Naive thymus-derived CD4-positive, alpha-beta T cell (primary cell): ENCODE measurements at regions not wholly inside any gene's neighbourhood (a gene's known extent, or its start where the extent isn't known, plus 50 kb on each side); places are given as distances from the start of the nearest gene placed in this dataset.

Experiments used
- ATAC-seq: fragments of 150-1000 bp; cut with Tn5 transposase; 2 replicates; pipeline ENCODE4 v1.10.0; 2021; ENCODE audit warnings: mild to moderate bottlenecking, moderate library complexity
- CTCF ChIA-PET: fragments of 350-600 bp; sonication (Branson Sonifier 250); formaldehyde crosslinking; loops from one replicate; lab custom pipeline; 2021; ENCODE audit warnings: antibody characterized with exemption; lab: Charles Lee
- POLR2A ChIA-PET: fragments of 350-600 bp; sonication (Branson Sonifier 250); formaldehyde crosslinking; loops from one replicate; lab custom pipeline; 2021; ENCODE audit warnings: antibody characterized with exemption, inconsistent platforms; lab: Charles Lee
- DNase-seq, 9 donors: peaks; one replicate each; pipeline versions ENCODE4 v3.0.0 to v3.0.0-alpha.2; 2020 to 2022; ENCODE audit warnings: mixed read lengths in 1 of 9
- H3K27ac ChIP-seq: one replicate; pipeline ENCODE4 v1.7.0; 2013; ENCODE audit warnings: mild to moderate bottlenecking, low read depth, low read length, moderate library complexity
- H3K27me3 ChIP-seq, 2 donors: one replicate each; pipeline ENCODE4 v1.7.0; 2013; ENCODE audit warnings: low read length in 2 of 2, mild to moderate bottlenecking in 2 of 2, moderate library complexity in 2 of 2; ENCODE audit not compliant: control insufficient read depth in 2 of 2, insufficient read depth in 2 of 2
- H3K36me3 ChIP-seq, 3 experiments: 1 replicate in 2 of 3; 2 replicates in 1 of 3; pipeline ENCODE4 v1.7.0; 2013; ENCODE audit warnings: low read length in 3 of 3, mild to moderate bottlenecking in 3 of 3, moderate library complexity in 1 of 3; ENCODE audit not compliant: insufficient read depth in 3 of 3, control insufficient read depth in 2 of 3
- H3K4me1 ChIP-seq, 2 donors: one replicate each; pipeline ENCODE4 v1.7.0; 2013; ENCODE audit warnings: low read length in 2 of 2, mild to moderate bottlenecking in 2 of 2, moderate library complexity in 1 of 2; ENCODE audit not compliant: control insufficient read depth in 2 of 2, insufficient read depth in 2 of 2
- H3K4me3 ChIP-seq: 2 replicates; pipeline ENCODE4 v1.7.0; 2013; ENCODE audit warnings: mild to moderate bottlenecking, low read length
- H3K9me3 ChIP-seq, 3 experiments: 1 replicate in 2 of 3; 2 replicates in 1 of 3; pipeline ENCODE4 v1.7.0; 2013; ENCODE audit warnings: low read length in 3 of 3; ENCODE audit not compliant: control insufficient read depth in 2 of 3
- H3K27ac Mint-ChIP-seq, 9 donors: one replicate each; pipeline ENCODE4 v1.8.0; 2020 to 2022; ENCODE audit warnings: mixed read lengths in 9 of 9, mild to moderate bottlenecking in 8 of 9, moderate library complexity in 5 of 9, inconsistent platforms in 2 of 9
- H3K27me3 Mint-ChIP-seq, 5 donors: one replicate each; pipeline ENCODE4 v1.8.0; 2021 to 2022; ENCODE audit warnings: mixed read lengths in 5 of 5, mild to moderate bottlenecking in 1 of 5
- H3K36me3 Mint-ChIP-seq, 5 donors: one replicate each; pipeline ENCODE4 v1.8.0; 2020 to 2022; ENCODE audit warnings: mixed read lengths in 5 of 5, mild to moderate bottlenecking in 3 of 5, inconsistent platforms in 1 of 5
- H3K4me1 Mint-ChIP-seq, 7 donors: one replicate each; pipeline ENCODE4 v1.8.0; 2020 to 2022; ENCODE audit warnings: mixed read lengths in 7 of 7, mild to moderate bottlenecking in 3 of 7, inconsistent platforms in 1 of 7
- H3K4me3 Mint-ChIP-seq, 10 donors: one replicate each; pipeline ENCODE4 v1.8.0; 2020 to 2022; ENCODE audit warnings: mild to moderate bottlenecking in 10 of 10, mixed read lengths in 10 of 10, moderate library complexity in 6 of 10, inconsistent platforms in 2 of 10
- H3K9me3 Mint-ChIP-seq, 11 donors: one replicate each; pipeline ENCODE4 v1.8.0; 2020 to 2022; ENCODE audit warnings: mixed read lengths in 11 of 11, mild to moderate bottlenecking in 4 of 11, inconsistent platforms in 1 of 11, moderate library complexity in 1 of 11
- intact Hi-C, 2 donors: fragments of 100-400 bp; cut with micrococcal nuclease; formaldehyde crosslinking; loops; one replicate each; pipeline ENCODE4 v1.15.1; 2023

DNA sequence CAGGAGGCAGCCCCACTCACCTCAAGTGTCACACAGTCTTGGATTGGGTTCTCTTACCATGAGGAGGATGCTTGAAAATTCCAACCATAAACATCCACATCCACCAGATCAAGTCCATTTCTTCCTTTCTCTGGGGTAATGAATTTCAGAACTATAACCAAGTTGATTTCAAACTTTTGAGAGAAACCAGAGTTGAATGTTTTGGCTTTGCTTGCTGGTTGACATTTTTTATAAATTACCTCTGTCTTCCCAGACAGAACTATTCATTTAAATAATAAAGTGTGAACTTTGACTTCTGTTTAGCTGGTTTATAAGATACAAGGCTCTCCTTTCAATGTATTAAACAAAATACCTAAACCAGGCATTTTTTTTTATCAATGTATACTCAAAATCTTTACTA is 550.7 kb downstream of the KCTD12 start:
- peaks cover 0 to 2% (median 0%) of the 10 kb centered on the region in 7 donors for H3K4me1 Mint-ChIP-seq
- no peak overlapping the region for H3K4me3 Mint-ChIP-seq
- no peaks in the 10 kb centered on the region for H3K9me3 ChIP-seq
- DNase-seq (no peak), ATAC-seq (no peak)
- peaks cover 0 to 6% (median 0%) of the 10 kb centered on the region in 5 donors for H3K27me3 Mint-ChIP-seq
- ChIA-PET POLR2A (no interaction called here), CTCF (no interaction called here)
- H3K27ac Mint-ChIP-seq, result no peak overlapping the region
- no peaks in the 10 kb centered on the region for H3K36me3 ChIP-seq
- no peaks in the 10 kb centered on the region for H3K27me3 ChIP-seq
- intact Hi-C loops, result no loop called here
- H3K4me3 ChIP-seq, result no peak overlapping the region
- no peaks in the 10 kb centered on the region for H3K4me1 ChIP-seq
- H3K27ac ChIP-seq, result no peak overlapping the region
- H3K9me3 Mint-ChIP-seq, result peaks cover 0 to 3% (median 0%) of the 10 kb centered on the region in 11 donors
- no peaks in the 10 kb centered on the region for H3K36me3 Mint-ChIP-seq

DNA sequence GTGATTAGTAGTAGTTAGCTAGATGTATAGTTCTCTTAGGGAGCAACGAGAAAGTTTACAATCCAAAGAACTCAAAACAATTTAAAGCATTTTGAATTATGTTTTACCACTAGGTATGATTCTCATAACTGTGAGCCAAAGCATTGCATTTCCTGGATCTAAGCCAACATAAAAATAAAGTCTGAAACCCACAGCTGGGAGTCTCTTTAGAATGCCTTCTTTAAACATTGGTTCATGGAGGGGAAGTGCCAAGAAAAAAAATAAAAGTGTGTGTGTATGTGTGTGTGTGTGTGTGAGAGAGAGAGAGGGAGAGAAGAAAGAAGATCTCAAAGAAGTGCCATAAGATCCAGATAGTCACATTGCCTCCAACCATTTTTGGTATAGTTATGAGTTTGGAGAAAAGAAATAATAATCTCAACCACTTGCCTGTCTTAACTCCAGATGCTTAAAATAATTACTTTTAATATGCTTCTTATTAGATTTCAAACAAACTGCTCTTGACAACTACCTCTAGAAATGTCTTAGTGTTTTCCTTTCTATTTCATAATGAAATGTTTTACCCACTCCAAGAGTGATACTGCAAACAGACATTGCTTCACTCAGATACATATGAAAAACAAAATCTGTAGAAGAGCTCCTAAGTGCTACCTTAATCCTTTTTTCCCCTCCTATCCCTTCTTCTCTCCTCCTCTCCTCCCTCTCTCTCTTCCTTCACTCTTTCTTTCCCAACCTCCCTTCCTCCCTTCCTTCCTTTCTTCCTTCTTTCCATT is 554.1 kb downstream of the KCTD12 start:
- no peak for DNase-seq
- H3K27ac Mint-ChIP-seq, result no peak overlapping the region
- ChIA-PET CTCF (no interaction called here), POLR2A (interaction anchor here (0.7 kb wide), 1 partner anchor 77 kb away, joined by 3 read pairs; no protein-coding TSS in a partner anchor)
- H3K36me3 Mint-ChIP-seq, result no peaks in the 10 kb centered on the region
- intact Hi-C loops, result no loop called here
- peaks cover 0 to 4% (median 0%) of the 10 kb centered on the region in 11 donors for H3K9me3 Mint-ChIP-seq
- Histone ChIP-seq H3K27me3 (no peaks in the 10 kb centered on the region), H3K27ac (no peak overlapping the region), H3K4me3 (no peak overlapping the region), H3K9me3 (no peaks in the 10 kb centered on the region), H3K4me1 (no peaks in the 10 kb centered on the region), H3K36me3 (no peaks in the 10 kb centered on the region)
- H3K27me3 Mint-ChIP-seq, result peaks cover 0 to 6% (median 0%) of the 10 kb centered on the region in 5 donors
- ATAC-seq, result no peak
- H3K4me1 Mint-ChIP-seq, result peaks cover 0 to 2% (median 0%) of the 10 kb centered on the region in 7 donors
- H3K4me3 Mint-ChIP-seq, result no peak overlapping the region

DNA sequence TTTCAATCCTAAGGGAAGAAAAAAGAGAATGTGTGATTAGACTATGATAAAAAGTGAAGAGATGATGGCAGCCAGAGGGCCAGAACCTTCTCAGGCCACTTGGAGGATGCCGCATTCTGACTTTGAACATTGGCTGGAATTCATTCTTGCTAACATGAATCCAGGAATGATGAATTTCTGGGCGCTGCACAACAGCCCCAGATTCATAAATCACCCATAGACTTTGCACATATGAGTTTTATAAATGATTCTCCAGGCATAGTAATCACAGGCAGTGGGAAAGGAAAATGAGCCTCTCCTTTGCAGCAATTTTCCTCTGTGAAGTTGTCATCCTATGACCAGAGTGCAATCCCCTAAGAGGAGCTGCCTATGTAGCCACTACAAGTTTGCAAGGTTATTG is 555.4 kb downstream of the KCTD12 start:
- no peaks in the 10 kb centered on the region for H3K36me3 ChIP-seq
- H3K4me3 ChIP-seq, result no peak overlapping the region
- no peak for DNase-seq
- peaks cover 0 to 6% (median 0%) of the 10 kb centered on the region in 5 donors for H3K27me3 Mint-ChIP-seq
- POLR2A ChIA-PET, result no interaction called here
- H3K9me3 Mint-ChIP-seq, result peaks cover 0 to 4% (median 0%) of the 10 kb centered on the region in 11 donors
- no peak for ATAC-seq
- intact Hi-C loops, result no loop called here
- CTCF ChIA-PET, result no interaction called here
- no peaks in the 10 kb centered on the region for H3K27me3 ChIP-seq
- no peak overlapping the region for H3K27ac Mint-ChIP-seq
- no peak overlapping the region for H3K27ac ChIP-seq
- no peaks in the 10 kb centered on the region for H3K36me3 Mint-ChIP-seq
- H3K4me1 ChIP-seq, result no peaks in the 10 kb centered on the region
- H3K9me3 ChIP-seq, result no peaks in the 10 kb centered on the region
- H3K4me3 Mint-ChIP-seq, result no peak overlapping the region
- peaks cover 0 to 2% (median 0%) of the 10 kb centered on the region in 7 donors for H3K4me1 Mint-ChIP-seq

DNA sequence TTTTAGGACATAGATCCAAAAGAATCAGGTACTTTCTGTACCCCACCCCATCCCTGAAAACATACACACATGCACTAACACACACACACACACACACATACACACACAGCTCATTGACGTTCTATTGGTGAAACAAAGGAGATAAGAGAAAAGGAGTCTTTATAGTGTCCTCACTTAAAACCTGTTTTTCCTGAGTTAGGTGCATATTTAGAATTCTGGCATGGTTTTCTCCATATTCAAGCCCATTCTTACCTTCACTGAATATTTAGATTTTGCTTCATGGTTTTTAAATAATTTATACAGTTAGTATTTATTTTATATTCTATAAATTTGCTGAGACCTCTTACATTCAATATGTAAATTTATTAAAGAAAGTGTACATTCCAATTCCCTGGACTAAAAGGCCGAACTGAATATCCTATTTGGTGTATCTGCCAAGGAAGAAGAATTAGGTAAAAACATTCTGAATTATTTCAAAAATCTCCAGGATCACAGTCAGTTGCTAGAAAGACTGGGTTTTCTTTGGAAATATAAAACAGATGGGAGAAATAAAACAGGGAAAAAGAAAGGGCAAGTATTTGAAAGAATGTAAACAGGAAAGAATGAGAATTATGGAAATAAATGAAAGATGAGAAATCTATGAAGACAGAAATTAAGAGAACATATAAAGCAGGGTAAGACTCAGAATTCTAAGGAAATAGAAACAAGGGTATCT is 556.2 kb downstream of the KCTD12 start:
- intact Hi-C loops, result no loop called here
- ChIA-PET CTCF (no interaction called here), POLR2A (no interaction called here)
- peaks cover 0 to 2% (median 0%) of the 10 kb centered on the region in 7 donors for H3K4me1 Mint-ChIP-seq
- no peak overlapping the region for H3K4me3 Mint-ChIP-seq
- H3K27ac Mint-ChIP-seq, result no peak overlapping the region
- H3K27me3 ChIP-seq, result no peaks in the 10 kb centered on the region
- H3K4me3 ChIP-seq, result no peak overlapping the region
- H3K27me3 Mint-ChIP-seq, result peaks cover 0 to 6% (median 0%) of the 10 kb centered on the region in 5 donors
- no peaks in the 10 kb centered on the region for H3K36me3 Mint-ChIP-seq
- no peak for DNase-seq
- H3K36me3 ChIP-seq, result no peaks in the 10 kb centered on the region
- H3K4me1 ChIP-seq, result no peaks in the 10 kb centered on the region
- no peak overlapping the region for H3K27ac ChIP-seq
- H3K9me3 Mint-ChIP-seq, result peaks cover 0 to 4% (median 0%) of the 10 kb centered on the region in 11 donors
- H3K9me3 ChIP-seq, result no peaks in the 10 kb centered on the region
- no peak for ATAC-seq

DNA sequence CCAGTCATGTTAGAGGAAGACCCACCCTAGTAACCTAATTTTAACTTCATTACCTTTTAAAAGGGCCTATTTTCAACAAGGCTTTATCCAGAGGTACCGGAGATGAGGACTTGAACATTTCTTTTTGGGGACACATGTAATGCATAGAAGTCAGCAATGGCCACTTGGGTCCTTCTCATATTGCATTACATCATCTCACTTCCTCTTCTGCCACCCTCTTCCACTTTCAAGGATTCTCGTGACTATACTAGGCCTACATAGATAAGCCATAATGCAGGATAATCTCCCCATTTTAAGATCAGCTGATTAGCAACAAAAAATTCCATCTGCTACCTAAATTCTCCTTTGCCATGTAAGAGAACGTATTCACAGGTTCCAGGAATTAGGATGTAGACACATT is 557.2 kb downstream of the KCTD12 start:
- no peak overlapping the region for H3K4me3 Mint-ChIP-seq

DNA sequence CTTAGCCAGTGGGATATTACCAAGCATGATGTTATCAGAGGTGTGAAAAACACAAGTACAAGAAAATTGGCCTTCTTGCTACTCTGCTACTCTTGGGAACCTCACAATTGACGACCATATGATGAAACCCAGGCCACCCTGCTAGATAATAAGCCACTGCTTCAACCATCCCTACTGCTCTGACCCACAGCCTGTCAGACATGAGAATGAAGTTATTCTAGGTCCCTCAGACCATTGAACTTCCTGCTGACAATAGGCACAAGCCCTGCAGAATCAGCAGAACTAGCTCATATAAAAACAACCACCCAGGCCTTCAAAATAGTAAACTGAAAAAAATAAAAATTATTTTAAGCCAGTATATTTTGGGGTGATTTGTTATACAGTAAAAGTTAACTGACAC is 559.9 kb downstream of the KCTD12 start:
- ChIA-PET CTCF (no interaction called here), POLR2A (no interaction called here)
- Histone ChIP-seq H3K9me3 (no peaks in the 10 kb centered on the region), H3K4me1 (no peaks in the 10 kb centered on the region), H3K27ac (no peak overlapping the region), H3K36me3 (no peaks in the 10 kb centered on the region), H3K4me3 (no peak overlapping the region), H3K27me3 (no peaks in the 10 kb centered on the region)
- peaks cover 0 to 4% (median 1%) of the 10 kb centered on the region in 11 donors for H3K9me3 Mint-ChIP-seq
- ATAC-seq (no peak), DNase-seq (no peak)
- no peak overlapping the region for H3K4me3 Mint-ChIP-seq
- H3K4me1 Mint-ChIP-seq, result no peaks in the 10 kb centered on the region
- no peaks in the 10 kb centered on the region for H3K36me3 Mint-ChIP-seq
- intact Hi-C loops, result no loop called here
- no peak overlapping the region for H3K27ac Mint-ChIP-seq
- H3K27me3 Mint-ChIP-seq, result peaks cover 0 to 20% (median 4%) of the 10 kb centered on the region in 5 donors

More for the DNA sequence above, 557.2 kb downstream of the KCTD12 start:
- DNase-seq (no peak), ATAC-seq (no peak)
- no peaks in the 10 kb centered on the region for H3K27me3 ChIP-seq
- intact Hi-C loops, result no loop called here
- CTCF ChIA-PET, result no interaction called here
- H3K27ac ChIP-seq, result no peak overlapping the region
- H3K4me1 ChIP-seq, result no peaks in the 10 kb centered on the region
- POLR2A ChIA-PET, result no interaction called here
- no peaks in the 10 kb centered on the region for H3K9me3 ChIP-seq
- H3K27ac Mint-ChIP-seq, result no peak overlapping the region
- no peak overlapping the region for H3K4me3 ChIP-seq
- no peaks in the 10 kb centered on the region for H3K36me3 Mint-ChIP-seq
- peaks cover 0 to 2% (median 0%) of the 10 kb centered on the region in 7 donors for H3K4me1 Mint-ChIP-seq
- peaks cover 0 to 4% (median 0%) of the 10 kb centered on the region in 11 donors for H3K9me3 Mint-ChIP-seq
- peaks cover 0 to 7% (median 0%) of the 10 kb centered on the region in 5 donors for H3K27me3 Mint-ChIP-seq
- no peaks in the 10 kb centered on the region for H3K36me3 ChIP-seq
